A673 (cell line): ENCODE measurements at regions not wholly inside any gene's neighbourhood (a gene's known extent, or its start where the extent isn't known, plus 50 kb on each side); places are given as distances from the start of the nearest gene placed in this dataset.

Source experiments
- CTCF ChIP-seq: fragments of 300-800, 200-600 bp; sonication (generic); conservative IDR thresholded peaks from 2 replicates; pipeline ENCODE4 v1.5.1; 2017; ENCODE audit warnings: low read depth, mild to moderate bottlenecking, antibody characterized with exemption, low read length, moderate library complexity, mixed read lengths
- EZH2 ChIP-seq: fragments of 200-600 bp; sonication (generic); IDR thresholded peaks from 2 replicates; pipeline ENCODE4 v1.6.1; 2017; ENCODE audit warnings: borderline replicate concordance, low read depth, mild to moderate bottlenecking, mixed read lengths, antibody characterized with exemption, low read length; ENCODE audit not compliant: poor library complexity, severe bottlenecking

- no peak for TF ChIP-seq CTCF
- TF ChIP-seq EZH2: no peak
Observed at GRCh38 chr9:117958726-117959125, 254.5 kb downstream of the TLR4 start.
